Fibroblast of villous mesenchyme (primary cell): ENCODE measurements at regions not wholly inside any gene's neighbourhood (a gene's known extent, or its start where the extent isn't known, plus 50 kb on each side); places are given as distances from the start of the nearest gene placed in this dataset.
A peak's percentile ranks its signal among the peaks of the same experiment; 100 is the strongest.
"Not testable (repeated sequence)": the region's sequence is repeated elsewhere in the genome, so short reads cannot be mapped to it uniquely, and the experiment has no call there.

Experiments
- DNase-seq: peaks from one replicate; pipeline ENCODE4 v3.0.0-alpha.2; 2010; ENCODE audit warnings: low read depth
- H3K4me3 ChIP-seq: 2 replicates; pipeline ENCODE4 v1.5.1; 2011; ENCODE audit warnings: low read depth, mild to moderate bottlenecking, low read length
- CTCF ChIP-seq: IDR thresholded peaks from 2 replicates; pipeline ENCODE4 v1.5.1; 2012; ENCODE audit warnings: low read depth, mild to moderate bottlenecking, low read length; ENCODE audit not compliant: insufficient read depth

GRCh38 chrY:21705309-21705708 lies 170.6 kb downstream of the RBMY1A1 start:
- H3K4me3 ChIP-seq = no peak overlapping the region
- TF ChIP-seq CTCF = no peak
- DNase-seq = no peak

GRCh38 chrY:21706611-21707010 lies 171.9 kb downstream of the RBMY1A1 start:
- peak; percentile 10 for DNase-seq
- H3K4me3 ChIP-seq = not testable (repeated sequence)

- not testable (repeated sequence) for DNase-seq, H3K4me3 ChIP-seq
Measured at GRCh38 chrY:21735489-21736060, 158.8 kb downstream of the RBMY1D start.

GRCh38 chrY:21744998-21745397 lies 149.3 kb downstream of the RBMY1D start:
- not testable (repeated sequence) for H3K4me3 ChIP-seq, DNase-seq

GRCh38 chrY:21760243-21760642 lies 134.1 kb downstream of the RBMY1D start:
- H3K4me3 ChIP-seq, DNase-seq: not testable (repeated sequence)

GRCh38 chrY:21767824-21768223 lies 126.5 kb downstream of the RBMY1D start:
- not testable (repeated sequence) for H3K4me3 ChIP-seq, DNase-seq

- H3K4me3 ChIP-seq, DNase-seq: not testable (repeated sequence)
Measured at GRCh38 chrY:21782174-21782860, 112.0 kb downstream of the RBMY1D start.

GRCh38 chrY:21813484-21814233 lies 80.7 kb downstream of the RBMY1D start:
- no peak for TF ChIP-seq CTCF
- no peak overlapping the region for H3K4me3 ChIP-seq
- DNase-seq = no peak

GRCh38 chrY:21814491-21814890 lies 79.8 kb downstream of the RBMY1D start:
- TF ChIP-seq CTCF = no peak
- no peak for DNase-seq
- no peak overlapping the region for H3K4me3 ChIP-seq

GRCh38 chrY:21821881-21822280 lies 72.4 kb downstream of the RBMY1D start:
- no peak for DNase-seq
- H3K4me3 ChIP-seq = no peak overlapping the region
- no peak for TF ChIP-seq CTCF
